ENCODE measurements at regions not wholly inside any gene's neighbourhood (a gene's known extent, or its start where the extent isn't known, plus 50 kb on each side); places are given as distances from the start of the nearest gene placed in this dataset.

- no peaks in the 10 kb centered on the region for H3K79me2 ChIP-seq
- H3K36me3 ChIP-seq (ENCODE audit: control insufficient read depth, insufficient read depth, low read length), result no peaks in the 10 kb centered on the region
- no peak overlapping the region for H3K4me3 ChIP-seq (ENCODE audit: low read depth, low read length)
- H3K4me1 ChIP-seq, result no peaks in the 10 kb centered on the region
- H3K4me2 ChIP-seq (ENCODE audit: low read length), result no peak overlapping the region
- no peak overlapping the region for H2AFZ ChIP-seq
- H3K27ac ChIP-seq, result no peak overlapping the region
- H3K9ac ChIP-seq, result no peak overlapping the region
- TF ChIP-seq, protein P1, sequence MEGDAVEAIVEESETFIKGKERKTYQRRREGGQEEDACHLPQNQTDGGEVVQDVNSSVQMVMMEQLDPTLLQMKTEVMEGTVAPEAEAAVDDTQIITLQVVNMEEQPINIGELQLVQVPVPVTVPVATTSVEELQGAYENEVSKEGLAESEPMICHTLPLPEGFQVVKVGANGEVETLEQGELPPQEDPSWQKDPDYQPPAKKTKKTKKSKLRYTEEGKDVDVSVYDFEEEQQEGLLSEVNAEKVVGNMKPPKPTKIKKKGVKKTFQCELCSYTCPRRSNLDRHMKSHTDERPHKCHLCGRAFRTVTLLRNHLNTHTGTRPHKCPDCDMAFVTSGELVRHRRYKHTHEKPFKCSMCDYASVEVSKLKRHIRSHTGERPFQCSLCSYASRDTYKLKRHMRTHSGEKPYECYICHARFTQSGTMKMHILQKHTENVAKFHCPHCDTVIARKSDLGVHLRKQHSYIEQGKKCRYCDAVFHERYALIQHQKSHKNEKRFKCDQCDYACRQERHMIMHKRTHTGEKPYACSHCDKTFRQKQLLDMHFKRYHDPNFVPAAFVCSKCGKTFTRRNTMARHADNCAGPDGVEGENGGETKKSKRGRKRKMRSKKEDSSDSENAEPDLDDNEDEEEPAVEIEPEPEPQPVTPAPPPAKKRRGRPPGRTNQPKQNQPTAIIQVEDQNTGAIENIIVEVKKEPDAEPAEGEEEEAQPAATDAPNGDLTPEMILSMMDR (IDR thresholded peaks at IDR 0.05), result no peak
- H3K9me3 ChIP-seq (ENCODE audit: control insufficient read depth, low read length), result no peaks in the 10 kb centered on the region
- H3K27me3 ChIP-seq (ENCODE audit: control insufficient read depth, insufficient read depth, low read length), result no peaks in the 10 kb centered on the region
These were observed 302.9 kb downstream of the LMO7 start for GRCh38 chr13:75938811-75939560.

GRCh38 chr13:75936791-75937190, 300.7 kb downstream of the LMO7 start:
- Histone ChIP-seq H3K9me3 (ENCODE audit: control insufficient read depth, low read length) (no peaks in the 10 kb centered on the region), H3K4me2 (ENCODE audit: low read length) (no peak overlapping the region), H2AFZ (no peak overlapping the region), H3K4me3 (ENCODE audit: low read depth, low read length) (no peak overlapping the region), H3K79me2 (no peaks in the 10 kb centered on the region), H3K27ac (no peak overlapping the region), H3K36me3 (ENCODE audit: control insufficient read depth, insufficient read depth, low read length) (no peaks in the 10 kb centered on the region), H3K9ac (no peak overlapping the region), H3K27me3 (ENCODE audit: control insufficient read depth, insufficient read depth, low read length) (no peaks in the 10 kb centered on the region), H3K4me1 (no peaks in the 10 kb centered on the region)
- TF ChIP-seq, protein P1 (IDR thresholded peaks at IDR 0.05), result no peak

DNA sequence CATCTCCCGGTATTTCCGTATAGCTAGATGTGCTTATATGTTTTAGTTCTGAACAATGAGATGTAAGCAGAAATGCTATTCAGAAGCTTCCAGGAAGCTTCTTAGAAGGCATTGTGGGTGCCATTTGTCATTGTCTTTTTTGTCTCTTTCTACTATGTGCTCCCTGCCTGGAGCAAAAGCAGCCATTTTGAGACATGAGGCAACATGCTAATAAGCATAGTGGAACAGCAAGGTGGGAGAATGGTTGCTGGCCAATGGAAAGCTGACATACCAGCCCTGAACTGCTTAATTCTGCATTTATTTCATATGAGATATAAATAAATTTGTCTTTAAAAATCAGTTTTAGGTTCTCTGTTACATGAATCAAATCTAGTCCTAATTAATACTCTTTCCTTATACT, 299.7 kb downstream of the LMO7 start:
- Histone ChIP-seq H3K4me2 (ENCODE audit: low read length) (no peak overlapping the region), H2AFZ (no peak overlapping the region), H3K9me3 (ENCODE audit: control insufficient read depth, low read length) (no peaks in the 10 kb centered on the region), H3K27ac (no peak overlapping the region), H3K27me3 (ENCODE audit: control insufficient read depth, insufficient read depth, low read length) (no peaks in the 10 kb centered on the region), H3K4me1 (no peaks in the 10 kb centered on the region), H3K4me3 (ENCODE audit: low read depth, low read length) (no peak overlapping the region), H3K36me3 (ENCODE audit: control insufficient read depth, insufficient read depth, low read length) (no peaks in the 10 kb centered on the region), H3K9ac (no peak overlapping the region), H3K79me2 (no peaks in the 10 kb centered on the region)
- TF ChIP-seq, protein P1 (IDR thresholded peaks at IDR 0.05), result no peak

- H3K27me3 ChIP-seq (ENCODE audit: control insufficient read depth, insufficient read depth, low read length), result no peaks in the 10 kb centered on the region
- no peak overlapping the region for H2AFZ ChIP-seq
- H3K4me1 ChIP-seq, result no peaks in the 10 kb centered on the region
- no peaks in the 10 kb centered on the region for H3K9me3 ChIP-seq (ENCODE audit: control insufficient read depth, low read length)
- H3K27ac ChIP-seq, result no peak overlapping the region
- TF ChIP-seq, protein P1 (IDR thresholded peaks at IDR 0.05), result no peak
- no peak overlapping the region for H3K4me3 ChIP-seq (ENCODE audit: low read depth, low read length)
- H3K4me2 ChIP-seq (ENCODE audit: low read length), result no peak overlapping the region
- no peaks in the 10 kb centered on the region for H3K36me3 ChIP-seq (ENCODE audit: control insufficient read depth, insufficient read depth, low read length)
- no peak overlapping the region for H3K9ac ChIP-seq
- H3K79me2 ChIP-seq, result no peaks in the 10 kb centered on the region
These were observed 298.8 kb downstream of the LMO7 start for GRCh38 chr13:75934889-75935288.

- no peak overlapping the region for H2AFZ ChIP-seq
- H3K36me3 ChIP-seq (ENCODE audit: control insufficient read depth, insufficient read depth, low read length), result no peaks in the 10 kb centered on the region
- H3K4me1 ChIP-seq, result no peaks in the 10 kb centered on the region
- no peak overlapping the region for H3K27ac ChIP-seq
- TF ChIP-seq, protein P1 (IDR thresholded peaks at IDR 0.05), result no peak
- no peaks in the 10 kb centered on the region for H3K27me3 ChIP-seq (ENCODE audit: control insufficient read depth, insufficient read depth, low read length)
- H3K4me2 ChIP-seq (ENCODE audit: low read length), result no peak overlapping the region
- H3K9me3 ChIP-seq (ENCODE audit: control insufficient read depth, low read length), result no peaks in the 10 kb centered on the region
- no peaks in the 10 kb centered on the region for H3K79me2 ChIP-seq
- no peak overlapping the region for H3K4me3 ChIP-seq (ENCODE audit: low read depth, low read length)
- no peak overlapping the region for H3K9ac ChIP-seq
These were observed 296.5 kb downstream of the LMO7 start for GRCh38 chr13:75932636-75933035.

Measured in parathyroid adenoma (tissue), 2 donors.